Skeletal muscle cell (primary cell): ENCODE measurements at regions not wholly inside any gene's neighbourhood (a gene's known extent, or its start where the extent isn't known, plus 50 kb on each side); places are given as distances from the start of the nearest gene placed in this dataset.
A peak's percentile ranks its signal among the peaks of the same experiment; 100 is the strongest.

Experiments used
- DNase-seq: peaks from one replicate; pipeline ENCODE4 v3.0.0-alpha.2; 2010; ENCODE audit warnings: low read depth
- H3K4me3 ChIP-seq: 2 replicates; pipeline ENCODE4 v1.5.1; 2011; ENCODE audit warnings: low read depth, mild to moderate bottlenecking, control low read depth, low read length, moderate library complexity

DNA sequence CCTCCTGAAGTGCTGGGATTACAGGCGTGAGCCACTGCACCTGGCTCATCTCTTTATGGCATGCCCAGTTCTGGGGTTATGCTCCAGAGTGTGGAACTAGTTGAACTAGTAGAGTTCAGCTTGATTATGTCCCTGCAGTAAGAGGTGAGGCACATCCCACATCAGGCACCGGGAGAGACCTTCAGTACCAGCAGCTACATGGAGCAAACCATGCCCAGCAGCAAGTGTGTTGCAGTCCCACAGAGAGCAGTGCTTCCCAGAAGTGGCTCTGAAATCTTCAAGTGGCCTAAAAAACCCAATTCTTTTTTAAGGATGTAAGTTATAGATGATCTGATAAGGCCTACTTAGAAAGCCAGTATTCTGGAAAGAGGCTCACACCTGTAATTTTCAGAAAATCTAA lies 331.9 kb upstream of the PRKCQ start:
- no peak overlapping the region for H3K4me3 ChIP-seq
- no peak for DNase-seq

DNA sequence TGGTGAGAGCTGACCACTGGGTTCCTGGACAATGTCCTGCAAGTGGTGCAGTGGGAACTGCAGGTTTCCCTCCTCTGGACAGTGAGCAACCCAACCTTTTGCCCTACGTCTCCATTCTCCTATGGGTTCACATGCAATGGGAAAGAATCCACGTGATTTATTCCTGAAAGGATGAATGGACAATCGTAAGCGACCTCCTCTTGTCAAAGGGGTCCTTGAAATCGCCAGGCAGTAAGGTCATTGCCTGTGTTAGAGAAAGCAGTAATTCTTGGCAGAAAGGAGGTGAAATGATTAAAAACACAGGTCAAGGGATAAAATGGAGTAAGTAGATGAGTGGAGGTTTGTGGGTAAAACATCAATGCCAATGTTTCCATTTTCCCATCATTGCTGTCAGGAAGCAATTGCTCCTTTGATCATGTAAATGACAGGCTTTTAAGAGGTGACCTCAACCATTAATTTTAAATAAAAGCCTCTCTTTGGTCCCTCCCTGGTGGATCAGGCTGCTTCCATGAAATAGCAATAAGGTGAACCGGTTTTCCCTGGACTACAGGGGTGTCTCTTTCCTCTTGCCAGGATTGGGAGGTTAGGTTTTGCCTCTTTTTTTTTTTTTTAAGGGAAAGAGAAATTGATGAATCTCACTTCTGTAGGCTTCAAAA lies 330.0 kb upstream of the PRKCQ start:
- no peak overlapping the region for H3K4me3 ChIP-seq

DNA sequence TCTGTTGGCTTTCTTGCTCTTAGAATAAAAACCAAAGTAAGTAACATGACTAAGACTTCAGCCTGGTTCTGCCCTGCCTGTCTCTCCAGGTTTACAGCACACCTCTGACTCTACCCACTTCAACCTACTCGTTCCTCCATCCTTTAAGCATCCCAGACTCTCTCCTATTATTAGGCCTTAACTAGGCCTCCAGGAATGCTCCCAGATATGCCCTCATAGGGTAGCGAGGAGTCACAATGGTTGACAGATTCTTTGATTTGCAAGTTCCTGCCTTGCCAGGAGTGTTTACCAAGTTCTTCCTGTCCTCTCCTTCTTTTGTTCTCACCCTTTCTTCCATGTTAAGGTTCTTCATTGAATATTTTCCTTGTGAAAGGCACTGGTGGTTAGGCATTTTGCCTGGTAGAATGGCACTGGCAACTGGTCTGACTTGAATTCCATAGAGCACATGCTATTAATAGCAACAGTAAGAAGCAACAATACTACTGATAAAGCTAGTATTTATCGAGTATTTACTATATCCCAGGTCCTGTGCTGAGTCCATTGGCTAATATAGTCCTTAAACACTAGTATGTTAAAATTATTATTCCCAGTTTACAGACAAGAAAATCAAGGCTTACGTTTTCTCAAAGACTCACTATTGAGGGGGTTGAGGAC lies 327.9 kb upstream of the PRKCQ start:
- H3K4me3 ChIP-seq = no peak overlapping the region

More for the DNA sequence above, 330.0 kb upstream of the PRKCQ start:
- DNase-seq = no peak

DNA sequence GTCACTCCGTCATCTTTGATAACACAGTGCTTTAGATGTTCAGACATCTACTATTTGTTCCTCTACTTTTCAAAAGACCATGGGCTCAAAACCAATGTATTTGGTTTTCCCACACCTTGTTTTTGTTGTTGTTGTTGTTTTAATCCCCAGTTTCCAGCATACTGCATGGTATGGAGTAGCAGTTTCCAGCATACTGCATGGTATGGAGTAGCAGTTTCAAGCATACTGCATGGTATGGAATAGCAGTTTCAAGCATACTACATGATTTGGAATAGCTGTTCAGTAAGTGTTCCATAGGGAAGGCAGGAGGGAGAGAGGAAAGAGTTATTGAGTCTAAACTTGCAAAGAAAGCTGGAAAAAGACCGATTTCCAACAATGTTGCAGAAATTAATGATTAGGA lies 314.3 kb upstream of the PRKCQ start:
- H3K4me3 ChIP-seq = no peak overlapping the region
- DNase-seq = no peak

More for the DNA sequence above, 327.9 kb upstream of the PRKCQ start:
- DNase-seq = no peak

DNA sequence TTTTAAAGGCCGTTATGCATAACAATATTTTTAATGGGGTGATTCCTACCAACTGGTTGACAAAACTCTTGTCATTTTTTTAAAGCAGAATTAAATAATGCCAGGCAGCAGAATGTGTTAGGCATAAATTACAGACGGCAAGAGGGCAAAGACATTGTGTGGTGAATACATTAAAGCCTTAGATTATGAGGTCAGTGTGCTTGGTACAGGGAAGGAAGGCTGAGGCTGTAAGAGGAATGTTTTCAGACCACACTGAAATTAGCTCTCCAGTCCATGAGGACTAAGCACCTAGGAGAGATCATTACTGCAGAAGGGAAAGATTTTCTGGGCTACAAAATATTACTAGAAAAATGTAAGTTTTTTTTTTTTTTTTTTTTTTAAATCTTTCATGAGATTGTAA lies 312.8 kb upstream of the PRKCQ start:
- no peak for DNase-seq
- no peak overlapping the region for H3K4me3 ChIP-seq

DNA sequence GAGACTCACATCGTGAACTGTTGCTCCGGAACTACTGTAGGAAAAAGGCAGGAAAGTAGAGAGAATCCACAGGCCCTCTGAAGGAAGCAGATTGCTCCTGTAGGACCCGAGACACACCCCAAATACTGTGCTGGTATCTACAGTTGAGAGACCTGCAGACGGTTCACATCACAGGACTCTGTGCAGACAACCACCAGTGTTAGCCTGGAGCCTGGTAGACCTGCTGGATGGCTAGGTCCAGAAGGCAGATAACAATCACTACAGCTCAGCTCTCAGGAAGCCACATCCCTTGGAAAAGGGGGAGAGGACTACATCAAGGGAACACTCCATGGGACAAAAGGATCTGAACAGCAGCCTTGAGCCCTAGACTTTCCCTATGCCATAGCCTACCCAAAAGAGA lies 311.8 kb upstream of the PRKCQ start:
- no peak for DNase-seq
- no peak overlapping the region for H3K4me3 ChIP-seq

DNA sequence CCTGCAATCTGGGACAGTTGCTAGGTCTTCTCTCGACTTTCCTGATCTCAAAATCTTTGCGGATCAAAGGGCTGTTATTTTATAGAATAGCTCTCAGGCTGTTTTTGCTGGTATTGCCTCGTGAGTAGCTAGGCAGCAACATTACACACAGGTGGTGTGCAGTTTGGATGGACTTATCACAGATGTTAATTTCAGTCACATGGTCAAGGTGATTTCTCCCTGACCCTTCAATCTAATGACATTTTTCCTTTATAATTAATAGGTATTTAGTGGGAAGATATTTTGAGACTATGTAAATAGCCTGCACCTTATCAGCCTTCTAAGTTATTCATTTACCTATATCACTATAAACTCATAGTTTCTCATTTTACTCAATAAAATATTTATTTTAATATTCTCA lies 309.6 kb upstream of the PRKCQ start:
- no peak overlapping the region for H3K4me3 ChIP-seq
- DNase-seq = no peak

DNA sequence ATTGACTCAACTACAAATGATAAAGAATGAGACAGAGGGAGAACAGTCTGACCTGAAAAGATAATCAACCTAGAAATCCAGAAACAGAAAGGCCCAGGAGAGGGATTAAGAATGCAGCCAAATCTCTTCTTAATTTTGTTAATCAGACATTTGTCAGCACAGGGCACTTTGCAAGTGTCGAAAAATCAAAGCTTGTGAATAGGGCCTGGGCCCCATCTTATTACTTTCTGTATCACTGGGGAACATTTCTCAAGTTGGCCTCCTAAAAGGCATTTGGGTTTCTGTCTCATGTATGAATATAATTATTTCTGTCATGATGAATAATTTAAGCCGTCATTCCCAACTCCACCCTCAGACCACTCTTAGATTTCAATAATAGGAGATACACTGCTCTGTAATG lies 308.4 kb upstream of the PRKCQ start:
- no peak overlapping the region for H3K4me3 ChIP-seq
- no peak for DNase-seq

DNA sequence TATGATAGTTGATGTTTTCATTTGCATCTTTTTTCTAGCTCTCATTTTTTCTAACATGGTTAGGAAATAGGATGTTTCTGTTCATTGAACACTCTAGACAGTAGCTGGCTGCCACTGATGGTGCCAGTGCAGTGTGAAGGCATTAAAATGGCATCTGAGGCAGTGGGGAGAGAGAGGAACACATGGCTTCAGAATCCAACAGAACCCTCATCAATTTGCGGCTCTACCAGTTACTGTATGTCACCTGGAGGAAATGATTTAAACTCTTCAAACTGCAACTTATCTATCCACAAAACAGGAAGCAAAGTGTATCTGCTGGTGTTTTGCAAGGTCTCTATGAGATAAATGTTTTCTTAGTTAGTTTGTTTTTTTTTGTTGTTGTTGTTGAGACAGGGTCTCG lies 305.2 kb upstream of the PRKCQ start:
- no peak for DNase-seq
- no peak overlapping the region for H3K4me3 ChIP-seq

DNA sequence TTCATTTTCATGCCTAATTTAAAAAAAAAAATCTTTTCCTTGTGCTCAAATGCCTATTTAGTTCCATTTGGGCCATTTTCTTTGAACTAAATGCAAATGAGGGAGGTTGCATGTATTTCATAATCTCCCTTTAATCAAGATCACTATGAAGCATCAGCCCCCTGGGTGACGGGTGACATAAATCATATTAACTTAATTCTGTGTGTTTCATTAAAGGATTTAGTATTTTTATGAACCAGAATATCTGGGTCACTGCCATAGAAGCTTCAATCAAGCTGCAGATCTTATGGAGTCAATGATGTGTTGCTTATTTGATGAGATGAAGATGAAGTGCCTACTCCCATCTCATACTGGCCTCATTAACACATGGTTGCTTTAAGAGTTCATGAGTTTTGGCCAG lies 301.9 kb upstream of the PRKCQ start:
- no peak overlapping the region for H3K4me3 ChIP-seq
- DNase-seq = no peak

DNA sequence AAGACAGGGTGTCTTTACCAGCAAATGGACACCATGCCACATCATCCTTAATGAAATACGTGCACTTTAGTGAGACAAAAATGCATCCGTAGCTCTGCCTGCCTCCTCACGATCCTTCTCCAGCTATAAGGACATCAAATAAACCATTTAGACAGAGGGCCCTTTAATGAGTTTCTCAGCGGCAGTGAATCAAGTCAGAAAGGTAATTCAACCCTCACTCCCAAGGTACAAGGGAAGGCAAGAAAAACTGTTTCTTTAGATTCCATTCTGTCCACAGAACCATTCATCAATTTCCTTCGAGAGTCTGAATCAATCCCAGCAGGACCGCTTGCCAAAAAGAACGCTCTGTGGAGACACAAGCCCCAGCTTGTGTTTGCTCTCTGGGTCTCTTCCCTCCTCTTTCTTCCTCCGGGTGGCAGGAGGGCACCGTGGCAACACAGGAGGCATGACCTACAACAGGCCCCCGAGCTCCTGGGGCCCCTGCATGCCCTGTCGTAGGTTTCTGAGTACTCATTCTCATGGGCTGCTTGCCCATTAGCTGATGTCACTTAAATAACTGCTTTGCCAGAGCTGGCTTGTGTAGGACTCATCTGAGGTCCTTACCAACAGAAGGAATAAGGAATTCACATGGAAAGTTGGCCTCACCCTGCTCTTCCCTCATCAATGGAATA lies 297.8 kb upstream of the PRKCQ start:
- no peak overlapping the region for H3K4me3 ChIP-seq
- no peak for DNase-seq

DNA sequence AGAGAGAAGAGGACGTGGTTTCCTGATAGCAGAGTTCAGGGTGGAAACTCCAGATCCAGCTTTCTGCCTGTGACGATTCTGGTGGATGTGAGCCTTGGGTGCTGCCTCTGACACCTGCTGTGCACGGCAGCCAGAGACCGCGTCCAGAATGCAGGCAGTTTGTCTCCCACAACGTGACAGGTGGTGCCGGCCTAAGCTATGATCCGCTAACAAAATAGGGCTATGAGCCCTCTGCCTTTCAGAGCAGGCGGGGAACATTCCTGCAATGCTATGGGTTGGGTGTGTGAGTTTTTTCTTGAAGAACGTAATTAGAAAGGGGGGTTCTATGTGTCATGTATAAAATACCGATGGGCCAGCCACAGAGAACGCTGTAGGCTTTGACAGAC lies 297.3 kb upstream of the PRKCQ start:
- DNase-seq = peak; percentile 11
- H3K4me3 ChIP-seq = no peak overlapping the region

DNA sequence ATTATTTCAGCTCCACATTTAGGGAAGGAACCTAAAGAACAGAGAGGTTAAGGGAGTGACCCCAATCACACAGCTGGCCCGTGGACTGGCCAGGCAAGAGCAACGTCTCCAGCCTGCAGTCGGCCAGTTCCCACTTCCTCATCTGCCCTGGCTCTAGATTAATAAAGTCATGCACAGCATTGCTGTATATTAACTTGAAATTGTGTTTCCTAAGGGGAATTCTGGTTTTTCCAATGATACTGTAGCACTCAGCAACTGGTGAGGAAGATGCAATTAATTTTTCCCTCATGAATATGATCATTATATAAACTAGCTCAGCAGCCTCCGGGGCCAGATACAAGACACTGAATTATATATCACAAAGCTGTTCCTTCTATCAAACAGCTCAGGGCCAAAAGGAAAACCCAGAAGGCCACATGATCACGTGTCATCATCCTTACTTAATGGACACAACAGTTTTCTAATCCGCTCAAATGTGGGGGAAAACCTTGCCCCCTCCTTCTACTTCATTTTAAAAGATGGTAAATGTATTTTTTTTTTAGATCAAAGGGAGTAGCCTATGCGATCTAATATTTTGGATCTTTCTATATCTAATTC lies 295.3 kb upstream of the PRKCQ start:
- no peak for DNase-seq
- H3K4me3 ChIP-seq = no peak overlapping the region

DNA sequence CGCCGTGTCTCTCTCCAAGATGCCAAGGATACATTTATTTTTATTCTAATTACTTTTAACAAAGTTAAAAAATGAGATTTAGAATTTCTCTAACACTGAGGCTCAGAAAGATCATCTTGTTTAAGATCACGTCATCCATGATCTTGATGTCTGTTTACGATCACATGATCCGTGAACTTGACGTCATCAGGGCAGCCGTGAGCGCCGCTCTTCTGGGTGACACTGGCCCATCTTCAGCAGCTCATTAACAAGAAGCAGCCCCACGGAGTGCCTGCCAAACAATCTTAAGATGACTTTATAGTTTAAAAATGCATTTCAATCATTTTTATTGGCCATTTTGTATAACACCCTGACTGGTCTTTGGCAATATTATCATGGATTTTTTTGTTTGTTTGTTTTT lies 291.1 kb upstream of the PRKCQ start:
- H3K4me3 ChIP-seq = no peak overlapping the region
- DNase-seq = no peak

DNA sequence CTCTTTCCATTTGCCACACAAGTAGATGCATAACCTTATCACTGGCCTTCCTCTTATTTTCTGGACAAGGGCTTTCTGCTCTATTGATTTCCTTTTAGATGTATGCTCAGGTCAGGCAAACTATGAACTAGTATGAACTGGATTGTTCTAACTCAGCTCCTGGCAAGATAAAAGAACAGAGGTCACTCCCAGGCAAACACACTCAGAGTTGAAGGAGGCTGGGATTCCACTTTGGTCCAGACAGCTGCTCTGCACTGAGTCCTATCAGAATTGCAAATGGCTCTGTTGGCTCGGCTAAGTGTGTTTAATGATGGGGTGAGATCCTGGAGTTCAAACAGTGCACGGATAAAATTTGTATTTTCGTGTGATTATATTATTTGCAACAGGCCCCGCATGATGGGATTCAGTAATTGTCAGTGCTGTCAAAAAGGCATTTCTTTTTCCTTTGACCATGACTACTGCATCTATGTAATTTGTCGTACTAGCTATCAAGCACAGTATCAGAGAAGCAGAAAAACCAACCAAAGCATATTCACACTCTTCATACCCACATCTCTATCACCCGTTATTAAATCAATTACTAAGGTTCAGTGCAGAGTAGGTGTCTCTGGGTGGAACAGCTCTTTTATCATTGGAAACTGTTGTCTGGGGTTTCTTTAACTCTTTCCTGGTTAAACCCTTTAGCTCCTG lies 288.1 kb upstream of the PRKCQ start:
- H3K4me3 ChIP-seq = no peak overlapping the region
- DNase-seq = no peak

DNA sequence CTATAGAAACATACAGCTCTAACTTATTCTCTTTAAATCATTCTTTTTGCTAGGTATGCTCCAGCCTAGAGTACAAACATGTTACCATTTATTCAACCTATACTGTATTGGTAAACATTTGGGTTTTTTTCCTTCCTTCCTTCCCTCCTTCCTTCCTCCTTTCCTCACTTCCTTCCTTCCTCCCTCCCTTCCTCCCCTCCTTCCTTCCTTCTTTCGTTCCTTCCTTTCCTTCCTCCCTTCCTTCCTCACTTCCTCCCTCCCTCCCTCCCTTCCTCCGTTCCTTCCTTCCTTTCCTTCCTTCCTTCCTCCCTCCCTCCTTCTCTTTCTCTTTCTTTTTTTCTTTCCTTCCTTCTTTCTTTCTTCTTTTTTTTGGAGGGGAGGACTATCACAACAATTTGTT lies 286.7 kb upstream of the PRKCQ start:
- no peak for DNase-seq
- no peak overlapping the region for H3K4me3 ChIP-seq

DNA sequence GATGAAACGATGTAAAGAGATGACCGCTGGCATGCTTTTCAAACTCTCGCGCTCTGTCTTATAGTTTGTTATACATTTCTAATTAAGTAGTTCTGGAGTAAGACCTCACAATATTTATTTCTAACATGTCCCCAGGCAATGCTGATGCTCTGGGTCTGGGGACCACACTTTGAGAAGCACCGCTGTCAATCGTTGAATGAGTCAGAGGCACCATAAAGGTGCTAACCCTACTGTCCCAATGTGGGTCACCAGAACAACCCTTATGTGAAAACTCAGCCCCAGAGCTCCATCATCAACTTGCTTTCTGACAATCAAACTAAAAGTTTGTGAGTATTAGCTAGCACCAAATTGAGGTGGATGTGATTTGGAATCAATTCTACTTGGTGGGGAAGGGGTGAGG lies 284.1 kb upstream of the PRKCQ start:
- no peak for DNase-seq

DNA sequence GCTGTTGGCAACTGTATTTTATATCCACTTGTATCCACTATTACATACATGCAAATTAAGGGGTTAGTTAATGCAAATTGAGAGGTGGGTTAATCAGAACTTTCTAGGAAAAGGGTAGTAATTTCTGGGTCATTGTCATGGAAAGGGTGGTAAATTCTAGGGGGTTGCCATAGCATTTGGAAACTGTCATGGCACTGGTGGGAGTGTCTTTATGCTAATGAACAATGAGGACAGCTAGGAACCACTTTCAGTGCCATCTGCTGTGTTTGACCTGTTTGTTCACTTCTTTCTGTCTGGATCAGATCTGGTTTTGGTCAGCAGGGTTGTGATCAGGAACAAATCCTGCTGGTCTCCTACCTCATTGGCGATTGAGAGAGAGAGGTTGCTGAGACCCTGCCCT lies 283.3 kb upstream of the PRKCQ start:
- H3K4me3 ChIP-seq = no peak overlapping the region
- DNase-seq = no peak

More for the DNA sequence above, 284.1 kb upstream of the PRKCQ start:
- H3K4me3 ChIP-seq = no peak overlapping the region

DNA sequence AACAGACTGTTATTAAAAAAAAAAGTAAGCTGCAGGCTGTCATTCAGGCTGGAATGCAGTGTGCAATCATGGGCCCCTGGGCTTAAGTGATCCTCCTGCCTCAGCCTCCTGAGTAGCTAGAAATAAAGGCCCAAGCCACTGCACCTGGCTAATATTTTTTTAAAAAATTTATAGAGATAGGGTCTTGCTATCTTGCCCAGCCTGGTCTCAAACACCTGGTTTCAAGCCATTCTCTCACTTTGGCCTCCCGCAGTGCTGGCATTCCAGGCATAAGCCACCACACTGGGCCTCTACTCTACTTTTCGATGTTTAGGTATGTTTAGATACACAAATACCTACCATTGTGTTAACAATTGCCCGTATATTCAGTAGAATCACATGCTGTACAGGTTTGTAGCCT lies 270.4 kb upstream of the PRKCQ start:
- DNase-seq = no peak
- no peak overlapping the region for H3K4me3 ChIP-seq

DNA sequence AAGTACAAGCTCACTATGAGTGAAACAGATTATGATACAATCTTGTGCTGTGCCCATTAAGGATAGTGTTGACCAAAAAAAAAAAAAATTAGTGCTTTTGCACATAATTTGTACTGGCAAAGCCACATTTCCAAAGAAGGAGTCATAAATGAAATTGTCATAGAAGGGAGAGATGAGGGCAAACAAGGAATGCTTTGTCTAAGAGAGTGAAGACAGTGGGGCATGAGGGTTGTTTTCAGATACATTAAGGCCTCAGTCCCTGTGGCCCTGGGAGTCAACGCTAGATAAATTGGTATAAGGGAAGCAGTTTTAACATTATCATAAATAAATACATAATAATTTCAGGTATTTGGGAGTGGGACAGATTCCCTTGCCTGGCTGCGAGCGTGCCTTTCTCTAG lies 267.5 kb upstream of the PRKCQ start:
- H3K4me3 ChIP-seq = no peak overlapping the region
- DNase-seq = no peak
